Liver (tissue), 8 donors: ENCODE measurements at regions not wholly inside any gene's neighbourhood (a gene's known extent, or its start where the extent isn't known, plus 50 kb on each side); places are given as distances from the start of the nearest gene placed in this dataset.

Experiments used
- DNase-seq: peaks from one replicate; pipeline ENCODE4 v3.0.0-alpha.2; 2017; ENCODE audit warnings: low spot score
- H3K27ac ChIP-seq, 2 donors: one replicate each; pipeline ENCODE4 v1.7.0; 2013; ENCODE audit warnings: inconsistent platforms in 2 of 2, low read length in 2 of 2, control low read depth in 1 of 2, low read depth in 1 of 2, mild to moderate bottlenecking in 1 of 2
- H3K27me3 ChIP-seq, 4 donors: one replicate each; pipeline versions ENCODE4 v1.6.1 to v1.7.0; 2013; ENCODE audit warnings: low read length in 3 of 4, inconsistent platforms in 1 of 4, mild to moderate bottlenecking in 1 of 4, moderate library complexity in 1 of 4; ENCODE audit not compliant: control insufficient read depth in 4 of 4, insufficient read depth in 4 of 4
- H3K36me3 ChIP-seq, 4 donors: one replicate each; pipeline versions ENCODE4 v1.6.1 to v1.7.0; 2013; ENCODE audit warnings: low read length in 3 of 4, mild to moderate bottlenecking in 3 of 4, low read depth in 1 of 4, moderate library complexity in 1 of 4; ENCODE audit not compliant: control insufficient read depth in 4 of 4, insufficient read depth in 3 of 4
- H3K4me1 ChIP-seq, 4 donors: one replicate each; pipeline versions ENCODE4 v1.6.1 to v1.7.0; 2013; ENCODE audit warnings: low read length in 3 of 4, mild to moderate bottlenecking in 3 of 4, moderate library complexity in 1 of 4; ENCODE audit not compliant: control insufficient read depth in 4 of 4, insufficient read depth in 4 of 4
- H3K4me3 ChIP-seq, 3 donors: one replicate each; pipeline versions ENCODE4 v1.6.1 to v1.7.0; 2013; ENCODE audit warnings: low read length in 3 of 3, control low read depth in 1 of 3, low read depth in 1 of 3, mild to moderate bottlenecking in 1 of 3
- H3K9ac ChIP-seq, 2 donors: one replicate each; pipeline ENCODE4 v1.7.0; 2013; ENCODE audit warnings: low read length in 2 of 2, mild to moderate bottlenecking in 2 of 2, moderate library complexity in 2 of 2, control low read depth in 1 of 2, low read depth in 1 of 2
- H3K9me3 ChIP-seq, 4 donors: one replicate each; pipeline versions ENCODE4 v1.6.1 to v1.7.0; 2013; ENCODE audit warnings: low read length in 3 of 4; ENCODE audit not compliant: control insufficient read depth in 4 of 4
- EGR1 ChIP-seq, 2 donors: IDR thresholded peaks; 2 replicates each; pipeline ENCODE4 v1.6.1; 2016 to 2018; ENCODE audit warnings: antibody characterized with exemption in 2 of 2, low read depth in 2 of 2
- FOXA2 ChIP-seq: IDR thresholded peaks from 2 replicates; pipeline ENCODE4 v1.6.1; 2016; ENCODE audit warnings: antibody characterized with exemption
- GABPA ChIP-seq, 2 donors: IDR thresholded peaks in 1 of 2; conservative IDR thresholded peaks in 1 of 2; 2 replicates each; pipeline ENCODE4 v1.6.1; 2016; ENCODE audit warnings: antibody characterized with exemption in 2 of 2, mild to moderate bottlenecking in 1 of 2, moderate library complexity in 1 of 2
- HNF4A ChIP-seq, 2 donors: conservative IDR thresholded peaks; 2 replicates each; pipeline ENCODE4 v1.6.1; 2016; ENCODE audit warnings: antibody characterized with exemption in 2 of 2, mild to moderate bottlenecking in 2 of 2
- JUND ChIP-seq, 2 donors: IDR thresholded peaks; 2 replicates each; pipeline ENCODE4 v1.6.1; 2016; ENCODE audit warnings: antibody characterized with exemption in 2 of 2
- NR2F2 ChIP-seq: IDR thresholded peaks from 2 replicates; pipeline ENCODE4 v1.6.1; 2016; ENCODE audit warnings: antibody characterized with exemption
- RAD21 ChIP-seq, 2 donors: IDR thresholded peaks; 2 replicates each; pipeline ENCODE4 v1.6.1; 2016; ENCODE audit warnings: antibody characterized with exemption in 2 of 2, mild to moderate bottlenecking in 2 of 2
- RXRA ChIP-seq, 2 donors: IDR thresholded peaks; 2 replicates each; pipeline ENCODE4 v1.6.1; 2017 to 2018; ENCODE audit warnings: antibody characterized with exemption in 2 of 2, mild to moderate bottlenecking in 1 of 2
- TAF1 ChIP-seq: conservative IDR thresholded peaks from 2 replicates; pipeline ENCODE4 v1.6.1; 2016; ENCODE audit warnings: antibody characterized with exemption, mild to moderate bottlenecking
- YY1 ChIP-seq: IDR thresholded peaks from 2 replicates; pipeline ENCODE4 v1.6.1; 2016; ENCODE audit warnings: antibody characterized with exemption, mild to moderate bottlenecking
- WGBS: extraction: QIAGEN DNeasy Blood & Tissue Kit; methylation state at CpG from one replicate; pipeline ENCODE4 v1.1.7; 2013; 5-methylcytosine and 5-hydroxymethylcytosine counted together
- TF ChIP-seq, protein P1 (sequence below): IDR thresholded peaks from 2 replicates; pipeline ENCODE4 v1.6.1; 2016; ENCODE audit warnings: antibody characterized with exemption
- TF ChIP-seq, protein P2 (sequence below): IDR thresholded peaks from 2 replicates; pipeline ENCODE4 v1.6.1; 2016; ENCODE audit warnings: antibody characterized with exemption
- TF ChIP-seq, protein P3 (sequence below): fragments of 150-350 bp; IDR thresholded peaks from 2 replicates; pipeline ENCODE4 v1.5.1; 2017; ENCODE audit warnings: improper control_type of control experiment, low read depth, low read length; ENCODE audit not compliant: missing input control
- TF ChIP-seq, protein P4 (sequence below): IDR thresholded peaks from 2 replicates; pipeline ENCODE4 v1.6.1; 2016; ENCODE audit warnings: antibody characterized with exemption, mild to moderate bottlenecking
- TF ChIP-seq, protein P5 (sequence below): IDR thresholded peaks from 2 replicates; pipeline ENCODE4 v1.6.1; 2016; ENCODE audit warnings: antibody characterized with exemption
- donor health status: healthy.
- donor health status: healthy.
- donor health status: healthy.
- donor health status: healthy.
- donor health status: healthy.

DNA sequence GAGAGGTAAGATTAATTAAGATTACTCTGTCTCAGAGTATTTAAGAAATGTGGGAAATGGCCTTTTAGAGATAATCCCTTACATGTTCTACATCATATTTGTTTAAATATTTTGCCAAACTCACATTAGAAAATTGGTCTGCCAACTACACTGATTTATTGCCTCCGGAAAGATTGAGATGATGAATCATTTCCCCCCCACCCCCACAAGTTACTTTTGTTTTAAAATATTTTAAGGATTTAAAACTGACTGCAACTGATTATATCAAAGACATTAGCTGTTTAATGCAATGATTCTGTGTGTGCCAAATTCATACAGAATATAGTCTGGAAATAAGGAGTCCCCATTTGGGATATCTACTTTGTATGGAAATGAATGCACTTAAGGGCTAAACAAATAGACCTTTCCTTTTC is 674.4 kb downstream of the PRR16 start:
- no peak for DNase-seq
- no peaks in the 10 kb centered on the region for H3K4me1 ChIP-seq
- TF ChIP-seq, protein P1, sequence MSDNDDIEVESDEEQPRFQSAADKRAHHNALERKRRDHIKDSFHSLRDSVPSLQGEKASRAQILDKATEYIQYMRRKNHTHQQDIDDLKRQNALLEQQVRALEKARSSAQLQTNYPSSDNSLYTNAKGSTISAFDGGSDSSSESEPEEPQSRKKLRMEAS: no peak
- TF ChIP-seq, protein P2, sequence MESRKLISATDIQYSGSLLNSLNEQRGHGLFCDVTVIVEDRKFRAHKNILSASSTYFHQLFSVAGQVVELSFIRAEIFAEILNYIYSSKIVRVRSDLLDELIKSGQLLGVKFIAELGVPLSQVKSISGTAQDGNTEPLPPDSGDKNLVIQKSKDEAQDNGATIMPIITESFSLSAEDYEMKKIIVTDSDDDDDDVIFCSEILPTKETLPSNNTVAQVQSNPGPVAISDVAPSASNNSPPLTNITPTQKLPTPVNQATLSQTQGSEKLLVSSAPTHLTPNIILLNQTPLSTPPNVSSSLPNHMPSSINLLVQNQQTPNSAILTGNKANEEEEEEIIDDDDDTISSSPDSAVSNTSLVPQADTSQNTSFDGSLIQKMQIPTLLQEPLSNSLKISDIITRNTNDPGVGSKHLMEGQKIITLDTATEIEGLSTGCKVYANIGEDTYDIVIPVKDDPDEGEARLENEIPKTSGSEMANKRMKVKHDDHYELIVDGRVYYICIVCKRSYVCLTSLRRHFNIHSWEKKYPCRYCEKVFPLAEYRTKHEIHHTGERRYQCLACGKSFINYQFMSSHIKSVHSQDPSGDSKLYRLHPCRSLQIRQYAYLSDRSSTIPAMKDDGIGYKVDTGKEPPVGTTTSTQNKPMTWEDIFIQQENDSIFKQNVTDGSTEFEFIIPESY: no peak
- no peak for TF ChIP-seq RXRA (IDR thresholded peaks at IDR 0.05)
- no peak for TF ChIP-seq HNF4A (conservative IDR thresholded peaks at IDR 0.05)
- TF ChIP-seq GABPA (IDR thresholded peaks at IDR 0.05 in 1 of 2, conservative IDR thresholded peaks at IDR 0.05 in 1 of 2): no peak
- H3K36me3 ChIP-seq: no peaks in the 10 kb centered on the region
- 67% methylated on average over 1 of the region's 1 CpG for WGBS
- H3K9me3 ChIP-seq: no peaks in the 10 kb centered on the region
- H3K4me3 ChIP-seq: no peak overlapping the region
- no peak overlapping the region for H3K27ac ChIP-seq
- no peak overlapping the region for H3K9ac ChIP-seq
- H3K27me3 ChIP-seq: no peaks in the 10 kb centered on the region

DNA sequence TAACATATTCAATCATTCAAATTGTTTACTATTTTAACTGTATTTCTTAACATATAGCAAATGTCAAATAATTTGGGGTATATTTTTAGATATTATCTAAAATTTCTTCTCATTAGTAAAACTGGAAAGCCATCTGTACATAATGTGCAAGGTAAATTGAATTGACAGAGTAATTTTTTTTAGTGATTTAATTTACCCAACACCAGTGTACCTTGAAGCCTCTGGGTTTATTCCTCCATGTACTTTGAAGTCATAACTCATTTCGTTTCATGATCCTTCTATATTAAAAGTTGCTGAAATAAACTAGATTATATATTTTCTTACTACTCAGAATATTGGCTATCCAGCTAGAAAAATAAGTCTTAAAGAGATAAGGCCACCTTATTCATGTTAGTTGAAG is 674.9 kb downstream of the PRR16 start:
- Histone ChIP-seq H3K9me3 (no peaks in the 10 kb centered on the region), H3K9ac (no peak overlapping the region), H3K27ac (no peak overlapping the region), H3K36me3 (no peaks in the 10 kb centered on the region), H3K27me3 (no peaks in the 10 kb centered on the region), H3K4me3 (no peak overlapping the region), H3K4me1 (no peaks in the 10 kb centered on the region)
- TF ChIP-seq HNF4A (conservative IDR thresholded peaks at IDR 0.05): no peak
- no peak for TF ChIP-seq RAD21 (IDR thresholded peaks at IDR 0.05)
- no peak for TF ChIP-seq RXRA (IDR thresholded peaks at IDR 0.05)
- TF ChIP-seq, protein P1: no peak
- TF ChIP-seq, protein P3, sequence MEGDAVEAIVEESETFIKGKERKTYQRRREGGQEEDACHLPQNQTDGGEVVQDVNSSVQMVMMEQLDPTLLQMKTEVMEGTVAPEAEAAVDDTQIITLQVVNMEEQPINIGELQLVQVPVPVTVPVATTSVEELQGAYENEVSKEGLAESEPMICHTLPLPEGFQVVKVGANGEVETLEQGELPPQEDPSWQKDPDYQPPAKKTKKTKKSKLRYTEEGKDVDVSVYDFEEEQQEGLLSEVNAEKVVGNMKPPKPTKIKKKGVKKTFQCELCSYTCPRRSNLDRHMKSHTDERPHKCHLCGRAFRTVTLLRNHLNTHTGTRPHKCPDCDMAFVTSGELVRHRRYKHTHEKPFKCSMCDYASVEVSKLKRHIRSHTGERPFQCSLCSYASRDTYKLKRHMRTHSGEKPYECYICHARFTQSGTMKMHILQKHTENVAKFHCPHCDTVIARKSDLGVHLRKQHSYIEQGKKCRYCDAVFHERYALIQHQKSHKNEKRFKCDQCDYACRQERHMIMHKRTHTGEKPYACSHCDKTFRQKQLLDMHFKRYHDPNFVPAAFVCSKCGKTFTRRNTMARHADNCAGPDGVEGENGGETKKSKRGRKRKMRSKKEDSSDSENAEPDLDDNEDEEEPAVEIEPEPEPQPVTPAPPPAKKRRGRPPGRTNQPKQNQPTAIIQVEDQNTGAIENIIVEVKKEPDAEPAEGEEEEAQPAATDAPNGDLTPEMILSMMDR: no peak
- TF ChIP-seq TAF1: no peak
- no peak for DNase-seq
- WGBS: 33% methylated on average over 1 of the region's 1 CpG

DNA sequence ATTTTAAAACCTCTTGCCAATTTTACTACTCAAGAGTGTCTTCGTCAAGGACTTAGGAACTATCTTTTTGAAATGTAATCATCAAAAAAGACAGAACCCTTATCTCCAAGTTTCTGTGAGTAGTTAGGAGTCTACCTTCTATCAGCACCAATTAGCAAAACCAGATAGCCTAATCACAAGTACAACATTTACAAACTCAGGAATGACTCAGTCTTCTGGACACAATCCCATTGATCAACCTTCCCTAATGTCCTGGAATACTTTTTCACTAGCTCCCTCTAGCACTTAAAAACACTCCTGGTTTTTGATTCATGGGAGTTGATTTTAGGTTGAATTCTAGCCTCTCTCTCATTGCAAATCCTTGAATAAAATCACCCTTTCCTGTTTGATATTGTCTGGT is 680.7 kb downstream of the PRR16 start:
- Histone ChIP-seq H3K27ac (no peak overlapping the region), H3K9ac (no peak overlapping the region), H3K4me1 (no peaks in the 10 kb centered on the region), H3K36me3 (no peaks in the 10 kb centered on the region), H3K27me3 (no peaks in the 10 kb centered on the region), H3K9me3 (no peaks in the 10 kb centered on the region), H3K4me3 (no peak overlapping the region)
- DNase-seq: no peak
- WGBS: 55% methylated on average over 1 of the region's 1 CpG
- TF ChIP-seq GABPA (IDR thresholded peaks at IDR 0.05 in 1 of 2, conservative IDR thresholded peaks at IDR 0.05 in 1 of 2) (no peak), EGR1 (IDR thresholded peaks at IDR 0.05; ENCODE audit: low read depth in 2 of 2) (no peak), FOXA2 (no peak), JUND (IDR thresholded peaks at IDR 0.05) (no peak), HNF4A (conservative IDR thresholded peaks at IDR 0.05) (no peak), NR2F2 (no peak), YY1 (no peak)
- TF ChIP-seq, protein P1: no peak
- TF ChIP-seq, protein P2: no peak
- TF ChIP-seq, protein P4, sequence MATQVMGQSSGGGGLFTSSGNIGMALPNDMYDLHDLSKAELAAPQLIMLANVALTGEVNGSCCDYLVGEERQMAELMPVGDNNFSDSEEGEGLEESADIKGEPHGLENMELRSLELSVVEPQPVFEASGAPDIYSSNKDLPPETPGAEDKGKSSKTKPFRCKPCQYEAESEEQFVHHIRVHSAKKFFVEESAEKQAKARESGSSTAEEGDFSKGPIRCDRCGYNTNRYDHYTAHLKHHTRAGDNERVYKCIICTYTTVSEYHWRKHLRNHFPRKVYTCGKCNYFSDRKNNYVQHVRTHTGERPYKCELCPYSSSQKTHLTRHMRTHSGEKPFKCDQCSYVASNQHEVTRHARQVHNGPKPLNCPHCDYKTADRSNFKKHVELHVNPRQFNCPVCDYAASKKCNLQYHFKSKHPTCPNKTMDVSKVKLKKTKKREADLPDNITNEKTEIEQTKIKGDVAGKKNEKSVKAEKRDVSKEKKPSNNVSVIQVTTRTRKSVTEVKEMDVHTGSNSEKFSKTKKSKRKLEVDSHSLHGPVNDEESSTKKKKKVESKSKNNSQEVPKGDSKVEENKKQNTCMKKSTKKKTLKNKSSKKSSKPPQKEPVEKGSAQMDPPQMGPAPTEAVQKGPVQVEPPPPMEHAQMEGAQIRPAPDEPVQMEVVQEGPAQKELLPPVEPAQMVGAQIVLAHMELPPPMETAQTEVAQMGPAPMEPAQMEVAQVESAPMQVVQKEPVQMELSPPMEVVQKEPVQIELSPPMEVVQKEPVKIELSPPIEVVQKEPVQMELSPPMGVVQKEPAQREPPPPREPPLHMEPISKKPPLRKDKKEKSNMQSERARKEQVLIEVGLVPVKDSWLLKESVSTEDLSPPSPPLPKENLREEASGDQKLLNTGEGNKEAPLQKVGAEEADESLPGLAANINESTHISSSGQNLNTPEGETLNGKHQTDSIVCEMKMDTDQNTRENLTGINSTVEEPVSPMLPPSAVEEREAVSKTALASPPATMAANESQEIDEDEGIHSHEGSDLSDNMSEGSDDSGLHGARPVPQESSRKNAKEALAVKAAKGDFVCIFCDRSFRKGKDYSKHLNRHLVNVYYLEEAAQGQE: no peak
- TF ChIP-seq, protein P5, sequence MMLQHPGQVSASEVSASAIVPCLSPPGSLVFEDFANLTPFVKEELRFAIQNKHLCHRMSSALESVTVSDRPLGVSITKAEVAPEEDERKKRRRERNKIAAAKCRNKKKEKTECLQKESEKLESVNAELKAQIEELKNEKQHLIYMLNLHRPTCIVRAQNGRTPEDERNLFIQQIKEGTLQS: no peak
